ENCODE measurements at regions not wholly inside any gene's neighbourhood (a gene's known extent, or its start where the extent isn't known, plus 50 kb on each side); places are given as distances from the start of the nearest gene placed in this dataset.
"Not testable (repeated sequence)": the region's sequence is repeated elsewhere in the genome, so short reads cannot be mapped to it uniquely, and the experiment has no call there.

- no peaks in the 10 kb centered on the region for H3K9me3 ChIP-seq
- H3K4me3 ChIP-seq, result no peak overlapping the region
- no peaks in the 10 kb centered on the region for H3K27me3 ChIP-seq
- no peak overlapping the region for H3K27ac ChIP-seq
- TF ChIP-seq Cebpa-rat (IDR thresholded peaks at IDR 0.05), result no peak
- H4K20me1 ChIP-seq, result no peaks in the 10 kb centered on the region
- H3K9ac ChIP-seq, result no peak overlapping the region
- H3K4me1 ChIP-seq, result no peaks in the 10 kb centered on the region
- H3K36me3 ChIP-seq, result no peaks in the 10 kb centered on the region
- H3K4me2 ChIP-seq, result no peak overlapping the region
Observed at GRCh38 chr3:139113231-139113992, 68.7 kb upstream of the PRR23C start.

GRCh38 chr3:139113993-139114375, 69.3 kb upstream of the PRR23C start:
- Histone ChIP-seq H3K9me3 (no peaks in the 10 kb centered on the region), H3K36me3 (no peaks in the 10 kb centered on the region), H3K9ac (no peak overlapping the region), H3K4me1 (no peaks in the 10 kb centered on the region), H3K27ac (no peak overlapping the region), H4K20me1 (no peaks in the 10 kb centered on the region), H3K4me3 (no peak overlapping the region), H3K4me2 (no peak overlapping the region), H3K27me3 (no peaks in the 10 kb centered on the region)
- TF ChIP-seq Cebpa-rat (IDR thresholded peaks at IDR 0.05), result no peak

DNA sequence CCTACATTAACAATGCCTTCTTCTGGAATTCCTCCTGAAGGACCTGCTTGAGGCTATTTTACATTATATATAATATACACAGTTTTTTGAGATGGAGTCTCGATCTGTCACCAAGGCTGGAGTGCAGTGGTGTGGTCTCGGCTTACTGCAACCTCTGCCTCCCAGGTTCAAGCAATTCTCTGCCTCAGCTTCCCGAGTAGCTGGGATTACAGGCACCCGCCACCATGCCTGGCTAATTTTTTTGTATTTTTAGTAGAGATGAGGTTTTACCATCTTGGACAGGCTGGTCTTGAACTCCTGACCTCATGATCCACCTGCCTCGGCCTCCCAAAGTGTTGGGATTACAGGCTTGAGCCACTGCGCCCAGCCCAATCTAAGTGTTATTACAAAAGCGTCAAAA, 71.9 kb upstream of the PRR23C start:
- not testable (repeated sequence) for H3K4me3 ChIP-seq, H3K4me2 ChIP-seq, H3K27ac ChIP-seq, H4K20me1 ChIP-seq, H3K9ac ChIP-seq, H3K27me3 ChIP-seq, H3K36me3 ChIP-seq, H3K9me3 ChIP-seq
- H3K4me1 ChIP-seq, result peaks cover 14% of the 10 kb centered on the region

GRCh38 chr3:139117136-139117675, 72.5 kb upstream of the PRR23C start:
- H3K4me3 ChIP-seq, result no peak overlapping the region
- no peak overlapping the region for H3K27ac ChIP-seq
- peaks cover 14% of the 10 kb centered on the region for H3K4me1 ChIP-seq
- no peak overlapping the region for H3K4me2 ChIP-seq
- no peaks in the 10 kb centered on the region for H3K27me3 ChIP-seq
- no peaks in the 10 kb centered on the region for H3K36me3 ChIP-seq
- H4K20me1 ChIP-seq, result no peaks in the 10 kb centered on the region
- TF ChIP-seq Cebpa-rat (IDR thresholded peaks at IDR 0.05), result no peak
- no peaks in the 10 kb centered on the region for H3K9me3 ChIP-seq
- H3K9ac ChIP-seq, result no peak overlapping the region

DNA sequence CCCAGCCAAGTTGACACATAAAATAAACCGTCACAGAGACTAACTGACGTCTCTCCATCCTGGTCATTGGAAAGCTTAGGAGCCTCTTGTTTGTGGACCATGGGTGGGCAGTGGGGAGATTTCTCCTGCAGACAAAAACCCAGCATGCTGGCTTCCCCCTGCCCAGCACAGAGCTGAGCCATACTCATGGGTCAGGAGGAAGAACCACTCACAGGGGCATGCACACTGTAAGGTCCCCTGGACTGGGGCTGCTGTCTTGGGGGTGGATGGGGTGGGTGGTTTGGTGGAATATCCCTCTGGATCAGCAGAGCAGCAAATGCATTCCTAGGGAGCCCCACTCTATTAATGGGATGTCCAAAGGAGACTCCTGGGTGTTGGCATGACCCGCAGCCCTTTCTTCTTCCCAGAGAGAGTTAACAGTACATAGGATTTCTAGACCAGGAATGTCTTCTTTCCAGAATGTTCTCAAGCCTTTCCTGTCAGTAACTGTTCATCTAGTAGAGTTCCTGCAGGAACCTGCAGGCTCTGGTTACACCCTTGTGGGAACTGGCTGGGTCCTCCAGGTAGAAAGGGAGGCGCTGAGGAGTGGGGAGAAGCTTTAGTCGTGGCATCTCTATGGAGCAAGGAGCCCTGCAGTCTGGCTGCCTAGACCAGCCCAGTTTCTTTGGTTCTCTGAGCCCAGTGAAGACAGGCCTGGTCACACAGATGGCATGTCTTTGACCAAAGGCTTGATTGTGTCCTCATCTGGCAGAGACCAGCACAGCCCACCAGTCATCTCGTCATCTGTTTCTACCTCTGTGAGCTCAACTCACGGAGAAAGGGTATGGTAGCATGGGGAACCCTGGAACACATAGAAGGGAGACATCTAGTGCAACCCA, 73.4 kb upstream of the PRR23C start:
- H4K20me1 ChIP-seq, result no peaks in the 10 kb centered on the region
- no peak overlapping the region for H3K27ac ChIP-seq
- no peak overlapping the region for H3K4me3 ChIP-seq
- H3K27me3 ChIP-seq, result no peaks in the 10 kb centered on the region
- no peaks in the 10 kb centered on the region for H3K36me3 ChIP-seq
- H3K4me1 ChIP-seq, result peaks cover 22% of the 10 kb centered on the region
- no peaks in the 10 kb centered on the region for H3K9me3 ChIP-seq
- H3K9ac ChIP-seq, result no peak overlapping the region
- no peak overlapping the region for H3K4me2 ChIP-seq
- no peak for TF ChIP-seq Cebpa-rat (IDR thresholded peaks at IDR 0.05)

DNA sequence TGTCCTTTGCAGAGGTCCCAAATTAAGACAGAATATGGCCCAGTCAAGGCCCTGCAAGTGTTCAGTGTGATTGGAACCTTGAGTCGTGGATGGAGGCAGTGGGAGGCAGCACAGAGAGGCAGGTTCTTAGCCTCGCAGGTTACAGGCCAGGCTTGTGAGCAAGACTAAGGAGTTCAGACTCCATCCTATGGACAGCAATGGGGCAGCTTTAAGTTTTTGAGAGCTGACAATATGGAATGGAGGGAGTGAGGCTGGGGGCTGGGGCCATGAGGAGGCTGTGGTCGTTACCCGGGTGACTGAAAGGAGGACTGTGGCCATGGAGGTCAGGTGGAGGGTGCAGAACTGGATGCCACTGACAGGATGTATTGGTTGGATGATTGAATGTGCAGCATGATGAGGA, 74.1 kb upstream of the PRR23C start:
- Histone ChIP-seq H3K4me2 (no peak overlapping the region), H4K20me1 (no peaks in the 10 kb centered on the region), H3K27me3 (no peaks in the 10 kb centered on the region), H3K4me3 (no peak overlapping the region), H3K27ac (no peak overlapping the region), H3K9ac (no peak overlapping the region), H3K9me3 (no peaks in the 10 kb centered on the region), H3K36me3 (no peaks in the 10 kb centered on the region), H3K4me1 (peaks cover 29% of the 10 kb centered on the region)
- TF ChIP-seq Cebpa-rat (IDR thresholded peaks at IDR 0.05), result no peak

DNA sequence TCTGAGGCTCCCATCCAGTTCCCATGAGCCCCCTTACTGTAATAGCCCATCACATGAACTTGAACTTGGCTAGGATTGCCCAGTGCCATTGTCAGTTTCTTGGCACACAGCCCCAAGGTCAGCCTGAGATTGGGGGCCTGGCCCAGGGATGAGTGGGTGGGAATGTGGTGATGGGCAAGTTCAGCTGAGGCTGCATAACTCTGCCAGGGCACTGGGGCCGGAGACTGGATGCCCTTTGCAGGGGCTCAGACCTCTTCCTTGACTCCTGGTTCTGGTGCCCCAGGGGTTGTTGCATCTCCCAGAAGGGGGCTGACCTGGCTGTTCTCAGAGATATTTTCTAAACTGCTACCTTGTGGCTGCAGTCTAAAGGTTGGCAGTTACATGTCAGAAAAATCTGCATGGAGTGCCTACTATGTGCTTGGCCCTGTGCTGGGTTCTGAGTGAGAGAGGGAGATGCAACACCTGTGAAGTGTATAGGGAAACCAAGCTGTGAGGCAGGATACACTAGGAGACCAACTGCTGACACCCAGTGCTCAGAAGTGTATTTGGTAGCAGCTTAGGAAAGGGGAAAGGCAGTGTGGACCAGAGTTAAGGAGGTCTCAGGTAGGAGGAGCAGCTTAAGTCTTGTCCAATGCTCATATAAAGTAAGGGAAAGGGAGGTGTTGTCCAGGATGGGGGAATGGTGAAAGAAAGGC, 74.8 kb upstream of the PRR23C start:
- Histone ChIP-seq H3K36me3 (no peaks in the 10 kb centered on the region), H3K4me2 (no peak overlapping the region), H3K4me1 (peaks cover 32% of the 10 kb centered on the region), H3K9me3 (no peaks in the 10 kb centered on the region), H3K4me3 (no peak overlapping the region), H4K20me1 (no peaks in the 10 kb centered on the region), H3K9ac (no peak overlapping the region), H3K27me3 (no peaks in the 10 kb centered on the region), H3K27ac (no peak overlapping the region)
- TF ChIP-seq Cebpa-rat (IDR thresholded peaks at IDR 0.05), result no peak

GRCh38 chr3:139120086-139121056, 75.7 kb upstream of the PRR23C start:
- H3K4me2 ChIP-seq, result peak overlapping the region; percentile 57
- H3K4me3 ChIP-seq, result no peak overlapping the region
- H3K4me1 ChIP-seq, result peaks cover 32% of the 10 kb centered on the region
- TF ChIP-seq Cebpa-rat (IDR thresholded peaks at IDR 0.05), result no peak
- no peak overlapping the region; the same call in 1 of the 2 replicates for H3K27ac ChIP-seq
- H3K27me3 ChIP-seq, result no peaks in the 10 kb centered on the region
- no peak overlapping the region for H3K9ac ChIP-seq
- no peaks in the 10 kb centered on the region for H3K9me3 ChIP-seq
- H4K20me1 ChIP-seq, result no peaks in the 10 kb centered on the region
- no peaks in the 10 kb centered on the region for H3K36me3 ChIP-seq
